ENCODE measurements at regions not wholly inside any gene's neighbourhood (a gene's known extent, or its start where the extent isn't known, plus 50 kb on each side); places are given as distances from the start of the nearest gene placed in this dataset.

DNA sequence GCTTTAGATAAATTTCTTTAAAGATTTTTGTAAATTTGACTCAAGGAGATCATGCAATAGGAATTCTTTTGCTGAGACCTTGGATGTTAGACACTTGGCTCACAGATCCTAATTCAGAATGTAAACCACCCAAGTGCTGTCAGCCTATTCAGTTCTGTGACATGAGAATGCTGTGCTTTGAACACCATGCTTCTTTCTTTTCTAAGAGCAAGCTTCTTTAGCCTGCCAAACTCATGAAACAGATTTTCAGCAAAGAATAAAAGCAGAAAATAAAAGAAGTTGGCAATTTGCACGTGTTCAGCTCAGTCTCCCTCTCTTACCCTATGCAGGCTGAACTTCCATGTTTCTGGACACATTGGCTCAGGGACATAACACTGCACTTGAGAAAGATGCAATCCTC lies 845.8 kb downstream of the UQCRFS1 start:
- TF ChIP-seq, protein P1, sequence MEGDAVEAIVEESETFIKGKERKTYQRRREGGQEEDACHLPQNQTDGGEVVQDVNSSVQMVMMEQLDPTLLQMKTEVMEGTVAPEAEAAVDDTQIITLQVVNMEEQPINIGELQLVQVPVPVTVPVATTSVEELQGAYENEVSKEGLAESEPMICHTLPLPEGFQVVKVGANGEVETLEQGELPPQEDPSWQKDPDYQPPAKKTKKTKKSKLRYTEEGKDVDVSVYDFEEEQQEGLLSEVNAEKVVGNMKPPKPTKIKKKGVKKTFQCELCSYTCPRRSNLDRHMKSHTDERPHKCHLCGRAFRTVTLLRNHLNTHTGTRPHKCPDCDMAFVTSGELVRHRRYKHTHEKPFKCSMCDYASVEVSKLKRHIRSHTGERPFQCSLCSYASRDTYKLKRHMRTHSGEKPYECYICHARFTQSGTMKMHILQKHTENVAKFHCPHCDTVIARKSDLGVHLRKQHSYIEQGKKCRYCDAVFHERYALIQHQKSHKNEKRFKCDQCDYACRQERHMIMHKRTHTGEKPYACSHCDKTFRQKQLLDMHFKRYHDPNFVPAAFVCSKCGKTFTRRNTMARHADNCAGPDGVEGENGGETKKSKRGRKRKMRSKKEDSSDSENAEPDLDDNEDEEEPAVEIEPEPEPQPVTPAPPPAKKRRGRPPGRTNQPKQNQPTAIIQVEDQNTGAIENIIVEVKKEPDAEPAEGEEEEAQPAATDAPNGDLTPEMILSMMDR (IDR thresholded peaks at IDR 0.05), result no peak
- TF ChIP-seq POLR2A (IDR thresholded peaks at IDR 0.05), result no peak

Measured in heart left ventricle (tissue), 13 donors.